HEK293 (cell line): ENCODE measurements at regions not wholly inside any gene's neighbourhood (a gene's known extent, or its start where the extent isn't known, plus 50 kb on each side); places are given as distances from the start of the nearest gene placed in this dataset.

Experiments
- MYNN ChIP-seq: fragments of 450-650 bp; formaldehyde crosslinking; IDR thresholded peaks from 2 replicates; pipeline ENCODE4 v1.5.1; 2016; ENCODE audit warnings: missing biosample characterization, missing genetic modification characterization, borderline replicate concordance
- REPIN1 ChIP-seq: fragments of 450-650 bp; formaldehyde crosslinking; IDR thresholded peaks from 2 replicates; pipeline ENCODE4 v1.5.1; 2017; ENCODE audit warnings: missing biosample characterization, missing genetic modification characterization, low read depth
- ZFP41 ChIP-seq: fragments of 450-650 bp; formaldehyde crosslinking; IDR thresholded peaks from 2 replicates; pipeline ENCODE4 v1.5.1; 2016; ENCODE audit warnings: missing biosample characterization, missing genetic modification characterization, borderline replicate concordance
- ZNF114 ChIP-seq: fragments of 450-650 bp; formaldehyde crosslinking; IDR thresholded peaks from 2 replicates; pipeline ENCODE4 v1.5.0; 2017; ENCODE audit warnings: missing biosample characterization, missing genetic modification characterization
- ZNF19 ChIP-seq: fragments of 450-650 bp; formaldehyde crosslinking; IDR thresholded peaks from 2 replicates; pipeline ENCODE4; 2016; ENCODE audit warnings: missing biosample characterization, missing genetic modification characterization, low read depth
- ZNF274 ChIP-seq, 2 experiments: fragments of 200-500 bp in 1 of 2; fragments of 450-650 bp in 1 of 2; sonication (Bioruptor generic) in 1 of 2; formaldehyde crosslinking in 1 of 2; IDR thresholded peaks; 2 replicates each; pipeline versions ENCODE4 v1.5.1 to v1.6.1; 2014 to 2016; ENCODE audit warnings: borderline replicate concordance in 1 of 2, inconsistent platforms in 1 of 2, low read length in 1 of 2, missing biosample characterization in 1 of 2, missing genetic modification characterization in 1 of 2
- ZNF292 ChIP-seq: fragments of 450-650 bp; formaldehyde crosslinking; IDR thresholded peaks from 2 replicates; pipeline ENCODE4 v1.5.1; 2016; ENCODE audit warnings: low read depth, missing biosample characterization, missing genetic modification characterization, borderline replicate concordance
- ZNF416 ChIP-seq: fragments of 450-650 bp; formaldehyde crosslinking; IDR thresholded peaks from 2 replicates; pipeline ENCODE4 v1.5.1; 2016; ENCODE audit warnings: missing biosample characterization, missing genetic modification characterization
- ZNF626 ChIP-seq: fragments of 450-650 bp; sonication (Bioruptor Pico); formaldehyde crosslinking; IDR thresholded peaks from 2 replicates; pipeline ENCODE4 v1.5.1; 2018; ENCODE audit warnings: missing biosample characterization, missing genetic modification characterization, inconsistent platforms
- ZNF768 ChIP-seq: fragments of 450-650 bp; formaldehyde crosslinking; IDR thresholded peaks from 2 replicates; pipeline ENCODE4 v1.5.1; 2018; ENCODE audit warnings: missing biosample characterization, mild to moderate bottlenecking, missing genetic modification characterization
- ZSCAN30 ChIP-seq: fragments of 450-650 bp; IDR thresholded peaks from 2 replicates; pipeline ENCODE4 v1.5.1; 2018; ENCODE audit warnings: missing biosample characterization, mild to moderate bottlenecking, missing genetic modification characterization, moderate library complexity
- TF ChIP-seq, protein P1 (sequence below): fragments of 450-650 bp; formaldehyde crosslinking; IDR thresholded peaks from 2 replicates; pipeline ENCODE4 v1.5.1; 2016; ENCODE audit warnings: missing biosample characterization, missing genetic modification characterization

DNA sequence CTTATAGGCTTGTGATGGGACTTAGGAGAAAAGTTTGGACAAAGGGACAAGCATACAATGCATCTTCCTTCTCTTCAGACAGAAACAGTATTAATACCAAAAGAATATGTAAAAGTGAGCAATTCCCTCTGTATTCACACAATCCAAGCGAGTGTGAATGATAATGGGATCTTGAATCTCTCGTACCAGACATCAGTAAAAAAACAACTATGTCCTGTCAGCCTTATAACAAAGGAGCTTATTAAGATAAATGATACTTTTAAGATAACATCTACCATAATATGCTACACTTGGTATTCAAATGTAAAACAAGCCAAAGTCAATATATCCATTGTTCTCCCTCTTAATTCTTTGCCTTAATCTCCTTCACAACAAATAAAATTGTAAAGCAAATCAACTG, 288.6 kb upstream of the CNTN6 start:
- TF ChIP-seq ZFP41 (tag by site-specific recombination) (no peak), ZSCAN30 (tag by site-specific recombination) (no peak), REPIN1 (tag by site-specific recombination) (no peak), ZNF292 (tag by site-specific recombination) (no peak), ZNF19 (no peak), MYNN (tag by site-specific recombination) (no peak), ZNF768 (tag by site-specific recombination) (no peak), ZNF114 (tag by site-specific recombination) (no peak), ZNF416 (tag by site-specific recombination) (no peak), ZNF626 (tag by site-specific recombination) (no peak), ZNF274 (IDR thresholded peaks at IDR 0.05; ENCODE audit: low read length) (no peak), ZNF274 (tag by site-specific recombination; IDR thresholded peaks at IDR 0.05; ENCODE audit: borderline replicate concordance) (no peak)
- TF ChIP-seq, protein P1, sequence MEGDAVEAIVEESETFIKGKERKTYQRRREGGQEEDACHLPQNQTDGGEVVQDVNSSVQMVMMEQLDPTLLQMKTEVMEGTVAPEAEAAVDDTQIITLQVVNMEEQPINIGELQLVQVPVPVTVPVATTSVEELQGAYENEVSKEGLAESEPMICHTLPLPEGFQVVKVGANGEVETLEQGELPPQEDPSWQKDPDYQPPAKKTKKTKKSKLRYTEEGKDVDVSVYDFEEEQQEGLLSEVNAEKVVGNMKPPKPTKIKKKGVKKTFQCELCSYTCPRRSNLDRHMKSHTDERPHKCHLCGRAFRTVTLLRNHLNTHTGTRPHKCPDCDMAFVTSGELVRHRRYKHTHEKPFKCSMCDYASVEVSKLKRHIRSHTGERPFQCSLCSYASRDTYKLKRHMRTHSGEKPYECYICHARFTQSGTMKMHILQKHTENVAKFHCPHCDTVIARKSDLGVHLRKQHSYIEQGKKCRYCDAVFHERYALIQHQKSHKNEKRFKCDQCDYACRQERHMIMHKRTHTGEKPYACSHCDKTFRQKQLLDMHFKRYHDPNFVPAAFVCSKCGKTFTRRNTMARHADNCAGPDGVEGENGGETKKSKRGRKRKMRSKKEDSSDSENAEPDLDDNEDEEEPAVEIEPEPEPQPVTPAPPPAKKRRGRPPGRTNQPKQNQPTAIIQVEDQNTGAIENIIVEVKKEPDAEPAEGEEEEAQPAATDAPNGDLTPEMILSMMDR: no peak
